ENCODE measurements at regions not wholly inside any gene's neighbourhood (a gene's known extent, or its start where the extent isn't known, plus 50 kb on each side); places are given as distances from the start of the nearest gene placed in this dataset.
A peak's percentile ranks its signal among the peaks of the same experiment; 100 is the strongest.
"Not testable (repeated sequence)": the region's sequence is repeated elsewhere in the genome, so short reads cannot be mapped to it uniquely, and the experiment has no call there.

DNA sequence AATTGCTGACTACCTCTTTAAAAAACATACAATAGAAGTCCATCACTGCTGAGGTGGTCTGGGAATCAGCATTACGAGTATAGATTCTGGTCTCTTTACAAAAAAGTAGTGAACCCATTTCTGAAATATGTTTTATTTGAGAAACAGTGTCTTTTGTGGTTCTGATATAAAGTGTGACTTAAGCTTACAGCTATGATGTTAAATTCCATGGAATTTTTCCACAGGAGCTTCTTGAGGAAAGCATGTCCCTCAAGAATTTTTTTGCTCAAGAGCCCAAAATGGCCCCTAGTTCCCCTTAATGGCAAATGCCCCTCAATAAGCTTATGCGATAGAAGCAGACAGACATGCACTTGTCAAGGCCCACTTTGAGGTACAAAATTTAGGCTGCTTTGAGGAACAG, 265.7 kb downstream of the FAM170A start:
- DNase-seq (ENCODE audit: low read depth in 2 of 2) = no peak

- DNase-seq (ENCODE audit: low read depth in 2 of 2) = no peak
Measured at GRCh38 chr5:119896826-119897536, 267.6 kb downstream of the FAM170A start.

GRCh38 chr5:119897537-119898370, 268.4 kb downstream of the FAM170A start:
- no peak for DNase-seq (ENCODE audit: low read depth in 2 of 2)

DNA sequence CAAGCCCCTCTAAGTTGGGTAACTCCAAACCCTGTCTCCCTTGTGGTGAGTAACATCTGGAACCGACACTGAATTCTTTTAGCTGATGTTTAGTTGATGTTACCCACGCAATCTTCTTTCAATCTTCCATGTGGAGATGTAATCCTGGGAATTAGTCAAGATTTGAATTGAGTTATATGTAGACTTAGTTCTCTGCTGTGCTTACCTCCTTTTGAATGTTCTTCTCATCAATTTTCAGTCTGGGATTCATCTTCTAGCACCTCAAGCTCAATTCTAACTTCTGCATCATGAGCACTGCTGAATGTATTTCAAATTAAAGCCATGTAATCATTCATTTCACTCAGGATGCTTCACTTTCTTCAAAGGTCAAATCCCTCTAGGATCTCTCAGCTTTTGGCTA, 270.6 kb downstream of the FAM170A start:
- no peak for DNase-seq (ENCODE audit: low read depth in 2 of 2)

DNA sequence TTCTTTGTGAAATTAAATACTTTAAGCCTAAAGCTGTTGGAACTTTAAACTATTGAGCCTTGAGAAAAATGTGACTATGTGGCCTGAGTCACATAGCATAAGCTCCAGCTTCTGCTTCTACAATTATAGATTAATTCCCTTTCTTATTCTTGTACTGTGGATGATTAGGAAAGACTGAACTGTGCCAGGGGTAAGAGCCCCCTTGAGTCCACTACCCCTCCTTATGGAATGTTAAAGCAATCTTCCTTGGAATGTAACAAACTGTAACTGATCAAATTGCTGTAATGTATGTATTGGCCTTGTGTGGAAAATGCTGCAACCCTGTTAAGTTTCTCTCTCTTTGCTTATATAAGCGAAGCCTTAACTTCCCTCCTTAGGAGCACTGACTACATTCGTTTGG, 273.2 kb downstream of the FAM170A start:
- DNase-seq (ENCODE audit: low read depth in 2 of 2) = no peak

DNA sequence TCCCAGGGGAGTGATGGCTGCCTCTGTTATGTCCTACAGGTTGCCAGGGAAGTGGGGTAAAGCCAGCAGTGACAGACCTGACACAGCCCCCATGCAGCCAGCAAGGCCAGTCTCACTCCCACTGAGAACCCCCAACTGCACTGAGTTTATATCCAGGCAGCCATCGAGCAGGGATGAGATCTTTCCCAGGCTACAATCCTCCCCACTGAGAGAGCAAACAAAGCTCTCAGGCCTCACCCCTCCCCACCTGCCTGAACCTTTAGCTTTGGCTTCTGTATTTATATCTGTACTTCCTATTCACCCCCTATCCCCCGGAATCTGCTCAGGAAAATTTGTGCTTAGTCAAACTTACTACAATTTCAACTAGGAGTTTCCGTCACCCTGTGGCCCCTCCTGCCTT, 284.1 kb downstream of the FAM170A start:
- DNase-seq (ENCODE audit: low read depth in 2 of 2) = no peak

- no peak for DNase-seq (ENCODE audit: low read depth in 2 of 2)
Measured at GRCh38 chr5:119919279-119919678, 289.9 kb downstream of the FAM170A start.

- no peak for DNase-seq (ENCODE audit: low read depth in 2 of 2)
Measured at GRCh38 chr5:119926301-119926700, 296.9 kb downstream of the FAM170A start.

GRCh38 chr5:119928974-119929373, 299.6 kb downstream of the FAM170A start:
- no peak for DNase-seq (ENCODE audit: low read depth in 2 of 2)

- no peak for DNase-seq (ENCODE audit: low read depth in 2 of 2)
Measured at GRCh38 chr5:119930490-119930889, 301.1 kb downstream of the FAM170A start.

- DNase-seq (ENCODE audit: low read depth in 2 of 2) = peak in 1 of 2 experiments; percentile 12
Measured at GRCh38 chr5:119943148-119943547, 313.8 kb downstream of the FAM170A start.

- DNase-seq (ENCODE audit: low read depth in 2 of 2) = peak in 1 of 2 experiments; percentile 7
Measured at GRCh38 chr5:119945691-119946090, 316.3 kb downstream of the FAM170A start.

DNA sequence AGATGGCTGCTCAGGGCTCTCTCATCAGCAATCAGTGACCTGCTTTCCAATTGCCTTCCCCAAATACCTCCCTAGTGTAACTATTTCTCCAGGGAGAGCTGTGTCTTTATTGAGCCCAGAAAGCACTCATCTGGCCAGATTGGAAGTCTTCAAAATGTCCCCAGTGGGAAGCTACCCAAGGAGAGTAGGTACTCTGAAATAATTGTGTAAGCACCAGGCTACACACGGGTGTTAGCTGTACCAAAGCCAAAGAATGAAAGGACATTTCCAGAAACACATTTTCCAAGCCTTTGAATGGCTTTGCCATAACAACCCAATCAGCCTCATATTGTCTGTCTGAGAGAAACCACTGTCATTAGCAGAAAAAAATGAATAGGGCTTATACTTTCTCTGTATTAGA, 318.8 kb downstream of the FAM170A start:
- DNase-seq (ENCODE audit: low read depth in 2 of 2) = no peak

DNA sequence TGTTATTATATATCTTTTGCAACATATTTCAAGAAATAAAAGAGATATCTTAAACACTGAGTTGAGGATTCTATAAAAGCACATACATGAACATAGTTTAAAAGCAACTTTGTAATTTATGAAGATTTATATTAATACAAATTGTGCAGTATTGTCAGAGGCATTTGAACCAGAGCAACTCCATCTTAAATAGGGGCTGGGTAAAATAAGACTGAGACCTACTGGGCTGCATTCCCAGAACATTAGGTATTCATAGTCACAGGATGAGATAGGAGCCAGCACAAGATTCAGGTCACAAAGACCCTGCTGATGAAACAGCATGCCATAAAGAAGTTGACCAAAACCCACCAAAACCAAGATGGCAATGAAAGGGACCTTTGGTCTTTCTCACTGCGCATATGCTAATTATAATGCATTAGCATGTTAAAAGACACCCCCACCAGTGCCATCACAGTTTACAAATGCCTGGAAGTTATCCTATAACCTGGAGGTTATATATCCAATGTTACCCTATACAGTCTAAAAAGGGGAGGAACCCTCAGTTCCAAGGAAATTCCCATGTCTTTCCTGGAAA, 320.2 kb downstream of the FAM170A start:
- no peak for DNase-seq (ENCODE audit: low read depth in 2 of 2)

GRCh38 chr5:119951330-119951934, 322.1 kb downstream of the FAM170A start:
- DNase-seq (ENCODE audit: low read depth in 2 of 2) = no peak

GRCh38 chr5:119953474-119953873, 324.1 kb downstream of the FAM170A start:
- no peak for DNase-seq (ENCODE audit: low read depth in 2 of 2)

DNA sequence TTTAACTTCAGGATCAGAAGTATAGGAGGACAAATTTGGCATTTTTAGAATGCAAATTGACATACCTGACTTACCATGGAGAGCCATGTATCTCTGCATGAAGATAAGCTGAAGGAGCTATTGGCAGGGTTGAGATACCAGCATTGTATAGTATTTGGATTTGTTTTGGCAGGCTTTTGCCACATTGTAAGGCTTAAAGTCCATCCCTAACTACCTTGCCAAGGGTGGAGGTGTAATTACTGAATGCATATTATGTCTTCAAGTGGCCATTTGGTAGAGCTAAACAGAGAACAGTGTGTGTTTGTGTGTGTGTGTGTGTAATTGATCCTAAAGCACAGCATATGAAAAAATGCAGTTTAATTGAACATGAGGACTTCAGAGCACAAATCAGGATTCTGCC, 324.7 kb downstream of the FAM170A start:
- DNase-seq (ENCODE audit: low read depth in 2 of 2) = no peak

DNA sequence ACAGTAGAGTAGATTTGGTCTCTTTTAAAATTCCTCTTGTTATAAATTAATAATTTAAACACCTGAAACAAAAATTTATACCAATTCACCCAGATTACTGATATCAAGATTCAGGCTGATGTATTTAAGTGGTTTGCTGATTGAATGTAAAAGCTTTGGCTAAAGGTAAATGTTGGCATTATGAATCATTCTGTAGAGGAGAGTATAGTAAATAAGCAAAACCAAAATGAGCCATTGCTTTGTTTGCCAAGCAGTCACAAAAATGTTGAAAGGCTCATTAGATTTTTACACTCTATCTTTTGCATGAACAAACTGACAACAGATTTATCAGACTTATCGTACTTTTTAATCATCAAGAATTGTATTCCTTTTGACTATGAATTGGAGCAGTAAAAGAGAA, 332.6 kb downstream of the FAM170A start:
- DNase-seq (ENCODE audit: low read depth in 2 of 2) = no peak

DNA sequence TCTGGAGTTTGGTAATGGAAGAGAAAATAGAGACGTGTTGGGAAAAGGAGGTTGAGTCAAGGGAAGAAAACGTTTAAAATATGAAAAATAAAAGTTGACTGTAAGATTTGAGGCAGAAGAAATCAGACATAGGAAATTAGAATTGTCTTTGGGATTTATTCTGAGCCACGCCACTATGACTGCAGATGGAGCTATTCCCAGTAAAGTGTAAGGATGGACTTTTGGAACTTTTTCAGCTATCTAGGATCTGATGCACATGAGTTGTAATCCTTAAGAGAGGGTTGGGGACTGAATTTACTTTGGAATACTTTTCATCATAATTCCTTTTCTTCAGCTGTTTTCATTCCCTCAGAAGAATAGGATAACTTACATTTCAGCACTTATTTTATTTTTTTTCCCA, 336.7 kb downstream of the FAM170A start:
- no peak for DNase-seq (ENCODE audit: low read depth in 2 of 2)

GRCh38 chr5:119968690-119969089, 339.3 kb downstream of the FAM170A start:
- DNase-seq (ENCODE audit: low read depth in 2 of 2) = no peak

DNA sequence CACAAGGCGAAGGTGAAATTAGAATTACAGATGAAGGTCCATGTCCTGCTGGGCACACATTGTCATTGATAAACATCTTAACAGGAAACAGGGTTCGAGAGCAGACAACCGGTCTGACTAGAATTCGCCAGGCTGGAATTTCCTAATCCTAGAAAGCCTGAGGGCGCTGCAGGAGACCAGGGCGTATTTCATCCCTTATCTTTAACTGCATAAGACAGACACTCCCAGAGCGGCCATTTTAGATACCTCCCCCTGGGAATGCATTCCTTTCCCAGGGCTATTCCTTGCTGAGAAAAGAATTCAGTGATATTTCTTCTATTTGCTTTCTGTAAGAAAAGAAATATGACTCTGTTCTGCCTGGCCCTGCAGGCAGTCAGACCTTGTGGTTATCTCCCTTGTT, 357.7 kb downstream of the FAM170A start:
- not testable (repeated sequence) for DNase-seq (ENCODE audit: low read depth in 2 of 2)

- no peak for DNase-seq (ENCODE audit: low read depth in 2 of 2)
Measured at GRCh38 chr5:119991625-119992024, 362.3 kb downstream of the FAM170A start.
